ENCODE measurements at regions not wholly inside any gene's neighbourhood (a gene's known extent, or its start where the extent isn't known, plus 50 kb on each side); places are given as distances from the start of the nearest gene placed in this dataset.

GRCh38 chr2:176508374-176508773 lies 239.1 kb downstream of the MTX2 start:
- no peak for DNase-seq

- DNase-seq: no peak
These were observed 239.9 kb downstream of the MTX2 start for GRCh38 chr2:176508984-176509740.

- no peak for DNase-seq
These were observed 245.0 kb downstream of the MTX2 start for GRCh38 chr2:176514276-176514675.

- no peak for DNase-seq
These were observed 245.7 kb downstream of the MTX2 start for GRCh38 chr2:176514805-176515500.

- no peak for DNase-seq
These were observed 246.9 kb downstream of the MTX2 start for GRCh38 chr2:176516051-176516602.

GRCh38 chr2:176518823-176519222 lies 249.6 kb downstream of the MTX2 start:
- no peak for DNase-seq

GRCh38 chr2:176521878-176522670 lies 252.8 kb downstream of the MTX2 start:
- DNase-seq: no peak

GRCh38 chr2:176525086-176525485 lies 255.8 kb downstream of the MTX2 start:
- DNase-seq: no peak

GRCh38 chr2:176526995-176527901 lies 258.0 kb downstream of the MTX2 start:
- DNase-seq: no peak

- no peak for DNase-seq
These were observed 262.4 kb downstream of the MTX2 start for GRCh38 chr2:176531608-176532007.

GRCh38 chr2:176533505-176534193 lies 264.4 kb downstream of the MTX2 start:
- DNase-seq: no peak

GRCh38 chr2:176534798-176535466 lies 265.7 kb downstream of the MTX2 start:
- peak; percentile 76 for DNase-seq

- DNase-seq: peak; percentile 53
These were observed 266.3 kb downstream of the MTX2 start for GRCh38 chr2:176535467-176536113.

GRCh38 chr2:176536439-176537133 lies 267.3 kb downstream of the MTX2 start:
- no peak for DNase-seq

GRCh38 chr2:176537932-176538331 lies 268.7 kb downstream of the MTX2 start:
- no peak for DNase-seq

- DNase-seq: no peak
These were observed 271.8 kb downstream of the MTX2 start for GRCh38 chr2:176540995-176541394.

- no peak for DNase-seq
These were observed 273.2 kb downstream of the MTX2 start for GRCh38 chr2:176542476-176542875.

- DNase-seq: no peak
These were observed 275.3 kb downstream of the MTX2 start for GRCh38 chr2:176544557-176544956.

GRCh38 chr2:176544991-176545956 lies 276.0 kb downstream of the MTX2 start:
- no peak for DNase-seq
